Smooth muscle cell (in vitro differentiated cells): ENCODE measurements at regions not wholly inside any gene's neighbourhood (a gene's known extent, or its start where the extent isn't known, plus 50 kb on each side); places are given as distances from the start of the nearest gene placed in this dataset.
"Not testable (repeated sequence)": the region's sequence is repeated elsewhere in the genome, so short reads cannot be mapped to it uniquely, and the experiment has no call there.

Experiments
- DNase-seq: peaks from one replicate; lab custom pipeline; 2025; ENCODE audit not compliant: unreplicated experiment; lab: John Stamatoyannopoulos, UW
- H2AFZ ChIP-seq: fragments of 200-600 bp; sonication (generic); 2 replicates; pipeline ENCODE4 v1.6.0; 2016; ENCODE audit warnings: antibody characterized with exemption, low read depth, mild to moderate bottlenecking
- H3F3A ChIP-seq: fragments of 200-600 bp; sonication (generic); 2 replicates; pipeline ENCODE4 v1.6.0; 2017; ENCODE audit warnings: antibody characterized with exemption, low read depth
- H3K27ac ChIP-seq: fragments of 200-600 bp; sonication (generic); 2 replicates; pipeline ENCODE4 v1.5.1; 2016; ENCODE audit warnings: low read depth, mild to moderate bottlenecking
- H3K27me3 ChIP-seq: fragments of 200-600 bp; sonication (generic); 2 replicates; pipeline ENCODE4 v1.6.1; 2016; ENCODE audit warnings: low read depth, mild to moderate bottlenecking
- H3K36me3 ChIP-seq: fragments of 200-600 bp; sonication (generic); 2 replicates; pipeline ENCODE4 v1.5.1; 2016; ENCODE audit warnings: low read depth
- H3K4me1 ChIP-seq: fragments of 200-600 bp; sonication (generic); 2 replicates; pipeline ENCODE4 v1.5.1; 2016; ENCODE audit warnings: low read depth
- H3K4me2 ChIP-seq: fragments of 200-600 bp; sonication (generic); 2 replicates; pipeline ENCODE4 v1.6.0; 2016; ENCODE audit warnings: mild to moderate bottlenecking
- H3K4me3 ChIP-seq: fragments of 200-600 bp; sonication (generic); 2 replicates; pipeline ENCODE4 v1.5.1; 2016; ENCODE audit warnings: mild to moderate bottlenecking
- H3K79me2 ChIP-seq: fragments of 200-600 bp; sonication (generic); 2 replicates; pipeline ENCODE4 v1.6.0; 2016; ENCODE audit warnings: low read depth, mild to moderate bottlenecking
- H3K9ac ChIP-seq: fragments of 200-600 bp; sonication (generic); 2 replicates; pipeline ENCODE4 v1.6.0; 2016; ENCODE audit warnings: low read depth
- H3K9me3 ChIP-seq: fragments of 200-600 bp; sonication (generic); replicated peaks from 2 replicates; pipeline ENCODE4 v1.5.1; 2016; ENCODE audit warnings: low read depth
- H4K20me1 ChIP-seq: fragments of 200-600 bp; sonication (generic); 2 replicates; pipeline ENCODE4 v1.6.0; 2016; ENCODE audit warnings: low read depth
- CTCF ChIP-seq: fragments of 200-600 bp; sonication (generic); IDR thresholded peaks from 2 replicates; pipeline ENCODE4 v1.5.1; 2017; ENCODE audit warnings: borderline replicate concordance, mild to moderate bottlenecking, antibody characterized with exemption; ENCODE audit not compliant: insufficient read depth, poor library complexity, severe bottlenecking
- WGBS: methylation state at CpG from one replicate; pipeline ENCODE4 v1.1.7; 2016; ENCODE audit warnings: low lambda C conversion rate; 5-methylcytosine and 5-hydroxymethylcytosine counted together

- Histone ChIP-seq H3K4me2 (peak overlapping the region; percentile 66), H3F3A (no peaks in the 10 kb centered on the region), H3K4me3 (no peak overlapping the region), H2AFZ (peak overlapping the region; percentile 35), H3K27ac (no peak overlapping the region), H3K9me3 (no peaks in the 10 kb centered on the region), H3K9ac (no peak overlapping the region), H3K4me1 (no peaks in the 10 kb centered on the region), H3K36me3 (no peaks in the 10 kb centered on the region), H4K20me1 (no peaks in the 10 kb centered on the region), H3K79me2 (no peaks in the 10 kb centered on the region), H3K27me3 (no peaks in the 10 kb centered on the region)
- no peak for TF ChIP-seq CTCF
- DNase-seq, result no peak
- WGBS, result 60% methylated on average over 5 of the region's 5 CpGs
Observed at GRCh38 chr6:80523010-80523409, 416.5 kb downstream of the BCKDHB start.

- H3K9me3 ChIP-seq, result no peaks in the 10 kb centered on the region
- no peaks in the 10 kb centered on the region for H3K79me2 ChIP-seq
- 72% methylated on average over 4 of the region's 4 CpGs for WGBS
- no peak for TF ChIP-seq CTCF
- H3K27ac ChIP-seq, result no peak overlapping the region
- DNase-seq, result no peak
- no peaks in the 10 kb centered on the region for H3K36me3 ChIP-seq
- H3K4me1 ChIP-seq, result no peaks in the 10 kb centered on the region
- no peak overlapping the region for H3K4me3 ChIP-seq
- no peak overlapping the region for H3K9ac ChIP-seq
- peak overlapping the region; percentile 66 for H3K4me2 ChIP-seq
- H2AFZ ChIP-seq, result peak overlapping the region; percentile 35
- no peaks in the 10 kb centered on the region for H3K27me3 ChIP-seq
- no peaks in the 10 kb centered on the region for H4K20me1 ChIP-seq
- H3F3A ChIP-seq, result no peaks in the 10 kb centered on the region
Observed at GRCh38 chr6:80522576-80522975, 416.1 kb downstream of the BCKDHB start.

- Histone ChIP-seq H3K9me3 (no peaks in the 10 kb centered on the region), H3K27ac (no peak overlapping the region), H3K4me3 (no peak overlapping the region), H3K4me2 (no peak overlapping the region), H3K27me3 (no peaks in the 10 kb centered on the region), H3F3A (no peaks in the 10 kb centered on the region), H3K36me3 (no peaks in the 10 kb centered on the region), H3K79me2 (no peaks in the 10 kb centered on the region), H3K9ac (no peak overlapping the region), H2AFZ (no peak overlapping the region), H4K20me1 (no peaks in the 10 kb centered on the region), H3K4me1 (no peaks in the 10 kb centered on the region)
- WGBS, result 99% methylated on average over 2 of the region's 2 CpGs
- no peak for TF ChIP-seq CTCF
- DNase-seq, result no peak
Observed at GRCh38 chr6:80519811-80520594, 413.5 kb downstream of the BCKDHB start.

GRCh38 chr6:80517525-80517924 is 411.1 kb downstream of the BCKDHB start:
- TF ChIP-seq CTCF, result no peak
- Histone ChIP-seq H2AFZ (no peak overlapping the region), H3K9me3 (no peaks in the 10 kb centered on the region), H3K4me3 (no peak overlapping the region), H3K79me2 (no peaks in the 10 kb centered on the region), H3K9ac (no peak overlapping the region), H3K27ac (no peak overlapping the region), H3K27me3 (no peaks in the 10 kb centered on the region), H3K36me3 (no peaks in the 10 kb centered on the region), H4K20me1 (no peaks in the 10 kb centered on the region), H3K4me1 (no peaks in the 10 kb centered on the region), H3K4me2 (no peak overlapping the region), H3F3A (no peaks in the 10 kb centered on the region)
- DNase-seq, result no peak
- 93% methylated on average over 2 of the region's 2 CpGs for WGBS

GRCh38 chr6:80510521-80510920 is 404.1 kb downstream of the BCKDHB start:
- not testable (repeated sequence) for DNase-seq, H3K36me3 ChIP-seq
- WGBS, result 89% methylated on average over 1 of the region's 1 CpG

More at GRCh38 chr6:80510521-80510920, 404.1 kb downstream of the BCKDHB start:
- H2AFZ ChIP-seq, H4K20me1 ChIP-seq, H3K4me3 ChIP-seq, H3K27ac ChIP-seq, H3K9ac ChIP-seq, H3K4me1 ChIP-seq, H3K79me2 ChIP-seq, H3K27me3 ChIP-seq, H3K4me2 ChIP-seq, H3K9me3 ChIP-seq, H3F3A ChIP-seq: not testable (repeated sequence)
